ENCODE measurements at regions not wholly inside any gene's neighbourhood (a gene's known extent, or its start where the extent isn't known, plus 50 kb on each side); places are given as distances from the start of the nearest gene placed in this dataset.

DNA sequence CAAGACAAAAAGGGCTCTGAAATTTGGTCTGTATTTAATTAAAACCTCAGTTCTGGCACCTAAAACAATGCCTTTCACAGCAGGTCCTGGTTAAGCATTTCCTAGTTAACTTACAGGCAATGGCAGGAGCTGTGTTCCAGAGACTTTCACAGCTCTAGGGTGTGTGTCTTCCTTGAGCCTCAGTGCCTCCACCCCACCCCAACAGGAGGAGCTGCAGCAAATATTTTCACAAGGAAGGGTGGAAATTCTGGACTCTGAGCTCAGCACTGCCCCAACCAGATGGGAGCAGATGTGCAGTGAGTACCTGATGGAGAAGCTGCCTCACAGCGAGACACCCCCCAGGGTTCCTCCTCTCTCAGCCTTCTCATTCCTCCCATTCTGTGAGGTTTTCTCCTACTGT lies 106.3 kb upstream of the SPATA12 start:
- TF ChIP-seq, protein P1, sequence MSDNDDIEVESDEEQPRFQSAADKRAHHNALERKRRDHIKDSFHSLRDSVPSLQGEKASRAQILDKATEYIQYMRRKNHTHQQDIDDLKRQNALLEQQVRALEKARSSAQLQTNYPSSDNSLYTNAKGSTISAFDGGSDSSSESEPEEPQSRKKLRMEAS (IDR thresholded peaks at IDR 0.05; ENCODE audit: low read depth, low read length): no peak
- TF ChIP-seq, protein P2, sequence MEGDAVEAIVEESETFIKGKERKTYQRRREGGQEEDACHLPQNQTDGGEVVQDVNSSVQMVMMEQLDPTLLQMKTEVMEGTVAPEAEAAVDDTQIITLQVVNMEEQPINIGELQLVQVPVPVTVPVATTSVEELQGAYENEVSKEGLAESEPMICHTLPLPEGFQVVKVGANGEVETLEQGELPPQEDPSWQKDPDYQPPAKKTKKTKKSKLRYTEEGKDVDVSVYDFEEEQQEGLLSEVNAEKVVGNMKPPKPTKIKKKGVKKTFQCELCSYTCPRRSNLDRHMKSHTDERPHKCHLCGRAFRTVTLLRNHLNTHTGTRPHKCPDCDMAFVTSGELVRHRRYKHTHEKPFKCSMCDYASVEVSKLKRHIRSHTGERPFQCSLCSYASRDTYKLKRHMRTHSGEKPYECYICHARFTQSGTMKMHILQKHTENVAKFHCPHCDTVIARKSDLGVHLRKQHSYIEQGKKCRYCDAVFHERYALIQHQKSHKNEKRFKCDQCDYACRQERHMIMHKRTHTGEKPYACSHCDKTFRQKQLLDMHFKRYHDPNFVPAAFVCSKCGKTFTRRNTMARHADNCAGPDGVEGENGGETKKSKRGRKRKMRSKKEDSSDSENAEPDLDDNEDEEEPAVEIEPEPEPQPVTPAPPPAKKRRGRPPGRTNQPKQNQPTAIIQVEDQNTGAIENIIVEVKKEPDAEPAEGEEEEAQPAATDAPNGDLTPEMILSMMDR (IDR thresholded peaks at IDR 0.05; ENCODE audit: low read depth, low read length): no peak
- no peak for TF ChIP-seq POLR2A (IDR thresholded peaks at IDR 0.05; ENCODE audit: extremely low read depth, insufficient read length)

All from NB4 (cell line).